ENCODE measurements at regions not wholly inside any gene's neighbourhood (a gene's known extent, or its start where the extent isn't known, plus 50 kb on each side); places are given as distances from the start of the nearest gene placed in this dataset.

DNA sequence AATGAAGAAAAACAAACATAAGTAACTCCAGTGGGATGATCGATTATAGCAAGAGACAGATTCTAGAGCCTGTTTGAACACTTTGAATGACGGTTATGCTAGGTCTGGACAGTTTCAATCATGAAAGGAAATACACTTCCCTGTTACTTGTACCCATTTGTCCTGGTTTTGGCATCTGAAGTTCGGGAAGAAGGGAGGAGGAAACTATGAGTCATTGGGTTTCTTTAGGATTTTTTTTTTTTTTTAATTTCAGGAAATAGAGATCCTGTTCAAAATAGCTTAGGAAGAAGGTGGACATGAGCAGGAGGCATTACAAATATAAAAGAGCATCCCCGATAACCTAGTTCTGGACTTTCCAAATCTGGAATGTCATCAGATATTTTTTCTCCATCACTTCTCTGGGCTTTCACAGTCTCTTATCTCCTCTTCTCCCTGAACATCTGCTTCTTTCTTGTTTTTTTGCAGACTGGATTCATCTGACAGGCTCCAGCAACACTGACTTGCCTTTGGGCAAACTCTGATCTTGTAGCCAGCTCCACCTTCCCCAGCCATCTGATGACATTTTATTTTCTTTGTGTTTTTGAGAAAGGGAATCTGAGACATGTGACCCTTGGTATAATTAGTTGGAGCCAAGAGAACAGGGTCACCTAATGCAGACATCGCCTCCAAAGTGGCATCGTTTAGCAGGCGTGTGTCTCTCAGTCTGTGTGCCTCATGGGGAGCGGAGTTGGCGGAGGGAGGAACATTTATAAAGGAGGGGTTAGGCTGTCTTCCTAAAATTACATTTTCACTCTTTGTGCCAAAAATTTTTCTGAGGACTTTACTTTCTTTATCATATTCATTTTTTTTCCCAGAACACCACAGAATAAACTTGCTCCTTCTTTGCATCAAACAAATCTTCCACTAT lies 195.3 kb upstream of the EPHA4 start:
- Histone ChIP-seq H3K4me2 (replicated peaks; ENCODE audit: extremely low read depth, low read length, poor library complexity, severe bottlenecking) (no peak overlapping the region), H3K9me3 (replicated peaks in 1 of 2; ENCODE audit: control insufficient read depth in 1 of 2, insufficient read depth in 1 of 2, low read length in 2 of 2) (no peaks in the 10 kb centered on the region), H3K27ac (ENCODE audit: low read depth in 1 of 2, low read length in 2 of 2) (no peak overlapping the region), H4K20me1 (ENCODE audit: insufficient read depth, low read length) (no peaks in the 10 kb centered on the region), H3K4me3 (replicated peaks in 1 of 3; ENCODE audit: low read depth in 2 of 3, low read length in 3 of 3) (no peak overlapping the region), H3K9ac (ENCODE audit: insufficient read depth, low read length, poor library complexity, severe bottlenecking) (no peak overlapping the region), H3K36me3 (replicated peaks in 1 of 2; ENCODE audit: control insufficient read depth in 1 of 2, insufficient read depth in 2 of 2, low read length in 2 of 2) (no peaks in the 10 kb centered on the region), H3K27me3 (ENCODE audit: control insufficient read depth in 2 of 2, insufficient read depth in 2 of 2, low read length in 2 of 2) (no peaks in the 10 kb centered on the region), H3K4me1 (ENCODE audit: control insufficient read depth in 1 of 2, insufficient read depth in 2 of 2, low read length in 2 of 2) (no peaks in the 10 kb centered on the region), H2AFZ (ENCODE audit: insufficient read depth, low read depth, low read length, poor library complexity, severe bottlenecking) (no peak overlapping the region), H3K79me2 (ENCODE audit: insufficient read depth, low read length) (no peaks in the 10 kb centered on the region)
- WGBS (ENCODE audit: insufficient coverage): 80% methylated on average over 1 of the region's 9 CpGs
- no peak for DNase-seq
- H3K36me3 Mint-ChIP-seq: no peaks in the 10 kb centered on the region
- no peaks in the 10 kb centered on the region for H3K27me3 Mint-ChIP-seq (ENCODE audit: low read depth in 3 of 3)
- no peak overlapping the region for H3K27ac Mint-ChIP-seq
- peaks cover 0 to 4% (median 0%) of the 10 kb centered on the region in 7 donors for H3K9me3 Mint-ChIP-seq
- intact Hi-C loops (cut with micrococcal nuclease): no loop called here
- H3K4me1 Mint-ChIP-seq: no peaks in the 10 kb centered on the region
- TF ChIP-seq, protein P1, sequence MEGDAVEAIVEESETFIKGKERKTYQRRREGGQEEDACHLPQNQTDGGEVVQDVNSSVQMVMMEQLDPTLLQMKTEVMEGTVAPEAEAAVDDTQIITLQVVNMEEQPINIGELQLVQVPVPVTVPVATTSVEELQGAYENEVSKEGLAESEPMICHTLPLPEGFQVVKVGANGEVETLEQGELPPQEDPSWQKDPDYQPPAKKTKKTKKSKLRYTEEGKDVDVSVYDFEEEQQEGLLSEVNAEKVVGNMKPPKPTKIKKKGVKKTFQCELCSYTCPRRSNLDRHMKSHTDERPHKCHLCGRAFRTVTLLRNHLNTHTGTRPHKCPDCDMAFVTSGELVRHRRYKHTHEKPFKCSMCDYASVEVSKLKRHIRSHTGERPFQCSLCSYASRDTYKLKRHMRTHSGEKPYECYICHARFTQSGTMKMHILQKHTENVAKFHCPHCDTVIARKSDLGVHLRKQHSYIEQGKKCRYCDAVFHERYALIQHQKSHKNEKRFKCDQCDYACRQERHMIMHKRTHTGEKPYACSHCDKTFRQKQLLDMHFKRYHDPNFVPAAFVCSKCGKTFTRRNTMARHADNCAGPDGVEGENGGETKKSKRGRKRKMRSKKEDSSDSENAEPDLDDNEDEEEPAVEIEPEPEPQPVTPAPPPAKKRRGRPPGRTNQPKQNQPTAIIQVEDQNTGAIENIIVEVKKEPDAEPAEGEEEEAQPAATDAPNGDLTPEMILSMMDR (IDR thresholded peaks at IDR 0.05): no peak
- H3K4me3 Mint-ChIP-seq: no peak overlapping the region

DNA sequence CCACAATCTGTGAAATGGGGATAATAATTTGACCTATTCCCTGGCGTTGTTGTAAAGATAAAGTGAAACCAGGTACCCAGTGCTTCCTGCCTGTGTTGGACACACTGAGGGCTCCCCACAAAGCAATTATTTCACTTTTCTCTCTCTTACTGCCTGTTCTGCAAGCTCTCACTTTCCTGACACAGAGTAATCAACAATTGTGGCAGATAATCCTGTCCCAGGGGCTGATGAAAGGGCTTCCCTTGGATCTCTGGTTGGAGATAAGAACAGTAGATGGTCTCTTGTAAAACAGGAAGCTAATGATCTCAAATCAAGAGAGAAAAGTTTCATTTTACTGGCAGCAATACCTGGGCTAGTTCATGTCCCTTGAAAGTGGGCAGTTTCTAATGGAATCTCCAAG lies 190.4 kb upstream of the EPHA4 start:
- no peaks in the 10 kb centered on the region for H4K20me1 ChIP-seq (ENCODE audit: insufficient read depth, low read length)
- H3K27ac ChIP-seq (ENCODE audit: low read depth in 1 of 2, low read length in 2 of 2): no peak overlapping the region
- no peaks in the 10 kb centered on the region for H3K79me2 ChIP-seq (ENCODE audit: insufficient read depth, low read length)
- H3K9ac ChIP-seq (ENCODE audit: insufficient read depth, low read length, poor library complexity, severe bottlenecking): no peak overlapping the region
- WGBS (ENCODE audit: insufficient coverage): 80% methylated on average over 1 of the region's 1 CpG
- no peak overlapping the region for H3K27ac Mint-ChIP-seq
- H3K4me2 ChIP-seq (replicated peaks; ENCODE audit: extremely low read depth, low read length, poor library complexity, severe bottlenecking): no peak overlapping the region
- DNase-seq: no peak
- H3K4me1 Mint-ChIP-seq: no peaks in the 10 kb centered on the region
- no peak overlapping the region for H3K4me3 ChIP-seq (replicated peaks in 1 of 3; ENCODE audit: low read depth in 2 of 3, low read length in 3 of 3)
- no peak overlapping the region for H3K4me3 Mint-ChIP-seq
- H3K27me3 ChIP-seq (ENCODE audit: control insufficient read depth in 2 of 2, insufficient read depth in 2 of 2, low read length in 2 of 2): no peaks in the 10 kb centered on the region
- no peak overlapping the region for H2AFZ ChIP-seq (ENCODE audit: insufficient read depth, low read depth, low read length, poor library complexity, severe bottlenecking)
- H3K27me3 Mint-ChIP-seq (ENCODE audit: low read depth in 3 of 3): peaks cover 0 to 1% (median 0%) of the 10 kb centered on the region in 3 donors
- H3K9me3 ChIP-seq (replicated peaks in 1 of 2; ENCODE audit: control insufficient read depth in 1 of 2, insufficient read depth in 1 of 2, low read length in 2 of 2): no peaks in the 10 kb centered on the region
- no peaks in the 10 kb centered on the region for H3K36me3 Mint-ChIP-seq
- no peaks in the 10 kb centered on the region for H3K4me1 ChIP-seq (ENCODE audit: control insufficient read depth in 1 of 2, insufficient read depth in 2 of 2, low read length in 2 of 2)
- H3K36me3 ChIP-seq (replicated peaks in 1 of 2; ENCODE audit: control insufficient read depth in 1 of 2, insufficient read depth in 2 of 2, low read length in 2 of 2): no peaks in the 10 kb centered on the region
- peaks cover 0 to 4% (median 0%) of the 10 kb centered on the region in 7 donors for H3K9me3 Mint-ChIP-seq
- intact Hi-C loops (cut with micrococcal nuclease): no loop called here
- TF ChIP-seq, protein P1 (IDR thresholded peaks at IDR 0.05): no peak

Measured in CD14-positive monocyte (primary cell).